GM23338 (cell line): ENCODE measurements at regions not wholly inside any gene's neighbourhood (a gene's known extent, or its start where the extent isn't known, plus 50 kb on each side); places are given as distances from the start of the nearest gene placed in this dataset.

Source experiments
- ATAC-seq: fragments of 200-7000 bp; cut with Tn5 transposase; 3 replicates; pipeline ENCODE4 v1.9.1; 2020
- DNase-seq: peaks from one replicate; pipeline ENCODE4 v3.0.0-alpha.2; 2015; ENCODE audit warnings: low spot score
- H2AFZ ChIP-seq: fragments of 200-600 bp; sonication (generic); 2 replicates; pipeline ENCODE4 v1.8.0; 2016; ENCODE audit warnings: antibody characterized with exemption, mild to moderate bottlenecking, moderate library complexity
- H3F3A ChIP-seq: fragments of 200-600 bp; sonication (generic); replicated peaks from 2 replicates; pipeline ENCODE4 v1.8.0; 2017; ENCODE audit warnings: antibody characterized with exemption, mixed run types, low read depth
- H3K27ac ChIP-seq: fragments of 200-600 bp; sonication (generic); 2 replicates; pipeline ENCODE4 v1.6.1; 2016; ENCODE audit warnings: low read depth
- H3K27me3 ChIP-seq: fragments of 200-600 bp; sonication (generic); 2 replicates; pipeline ENCODE4 v1.8.0; 2016; ENCODE audit warnings: mild to moderate bottlenecking, mixed run types, moderate library complexity; ENCODE audit not compliant: insufficient read depth
- H3K36me3 ChIP-seq: fragments of 200-600 bp; sonication (generic); 2 replicates; pipeline ENCODE4 v1.8.0; 2016; ENCODE audit warnings: mild to moderate bottlenecking; ENCODE audit not compliant: insufficient read depth
- H3K4me1 ChIP-seq: fragments of 200-600 bp; sonication (generic); 2 replicates; pipeline ENCODE4 v1.8.0; 2016; ENCODE audit warnings: mild to moderate bottlenecking, moderate library complexity; ENCODE audit not compliant: insufficient read depth
- H3K4me2 ChIP-seq: fragments of 200-600 bp; sonication (generic); 2 replicates; pipeline ENCODE4 v1.7.1; 2017; ENCODE audit warnings: mixed run types
- H3K4me3 ChIP-seq: fragments of 200-600 bp; sonication (generic); 2 replicates; pipeline ENCODE4 v1.6.1; 2016; ENCODE audit warnings: mixed run types
- H3K79me2 ChIP-seq: fragments of 200-600 bp; sonication (generic); replicated peaks from 2 replicates; pipeline ENCODE4 v1.8.0; 2017; ENCODE audit warnings: mild to moderate bottlenecking; ENCODE audit not compliant: insufficient read depth
- H3K9me2 ChIP-seq: fragments of 200-600 bp; sonication (generic); 2 replicates; pipeline ENCODE4 v1.8.0; 2017; ENCODE audit not compliant: insufficient read depth
- H4K20me1 ChIP-seq: fragments of 200-600 bp; sonication (generic); replicated peaks from 2 replicates; pipeline ENCODE4 v1.8.0; 2017; ENCODE audit warnings: mild to moderate bottlenecking; ENCODE audit not compliant: insufficient read depth
- H3K27ac Mint-ChIP-seq: 2 replicates; pipeline ENCODE4 v1.8.0; 2020; ENCODE audit warnings: inconsistent platforms, mild to moderate bottlenecking, moderate library complexity, mixed read lengths
- H3K27me3 Mint-ChIP-seq: 3 replicates; pipeline ENCODE4 v1.8.0; 2022; ENCODE audit warnings: low read depth, mild to moderate bottlenecking, moderate library complexity, mixed read lengths, inconsistent platforms; ENCODE audit not compliant: insufficient read depth, poor library complexity
- H3K36me3 Mint-ChIP-seq: 3 replicates; pipeline ENCODE4 v1.8.0; 2021; ENCODE audit warnings: low read depth, mild to moderate bottlenecking, inconsistent platforms, moderate library complexity, mixed read lengths
- H3K4me1 Mint-ChIP-seq: 3 replicates; pipeline ENCODE4 v1.8.0; 2020; ENCODE audit warnings: mild to moderate bottlenecking, inconsistent platforms, mixed read lengths
- H3K4me3 Mint-ChIP-seq: 3 replicates; pipeline ENCODE4 v1.8.0; 2021; ENCODE audit warnings: moderate library complexity, mild to moderate bottlenecking, inconsistent platforms, mixed read lengths
- H3K9me3 Mint-ChIP-seq: 3 replicates; pipeline ENCODE4 v1.8.0; 2020; ENCODE audit warnings: moderate library complexity, mild to moderate bottlenecking, inconsistent platforms, mixed read lengths
- CREB1 ChIP-seq: fragments of 250-450 bp; sonication (Bioruptor Pico); IDR thresholded peaks from 2 replicates; pipeline ENCODE4 v1.5.0; 2020; ENCODE audit warnings: low read depth, mild to moderate bottlenecking, moderate library complexity
- CTCF ChIP-seq, 2 experiments: fragments of 200-600 bp in 1 of 2; sonication (generic) in 1 of 2; conservative IDR thresholded peaks; 2 replicates each; pipeline versions ENCODE4 v1.5.1 to v1.6.1; 2016 to 2017; ENCODE audit warnings: antibody characterized with exemption in 2 of 2, low read depth in 2 of 2, mild to moderate bottlenecking in 2 of 2, moderate library complexity in 1 of 2
- EZH2 ChIP-seq: fragments of 200-600 bp; sonication (generic); IDR thresholded peaks from one replicate; pipeline ENCODE4 v1.8.0; 2017; ENCODE audit warnings: antibody characterized with exemption, mild to moderate bottlenecking, low read depth; ENCODE audit not compliant: unreplicated experiment
- EZH2phosphoT487 ChIP-seq: fragments of 200-600 bp; sonication (generic); IDR thresholded peaks from one replicate; pipeline ENCODE4 v1.8.1; 2018; ENCODE audit warnings: antibody characterized with exemption; ENCODE audit not compliant: unreplicated experiment
- JUNB ChIP-seq: IDR thresholded peaks from one replicate; pipeline ENCODE4 v1.6.1; 2016; ENCODE audit warnings: antibody characterized with exemption; ENCODE audit not compliant: unreplicated experiment
- NANOG ChIP-seq: IDR thresholded peaks from 2 replicates; pipeline ENCODE4 v1.6.1; 2016; ENCODE audit warnings: antibody characterized with exemption, borderline replicate concordance
- POLR2AphosphoS5 ChIP-seq: IDR thresholded peaks from 2 replicates; pipeline ENCODE4 v1.6.1; 2016; ENCODE audit warnings: antibody characterized with exemption, low read depth
- ZNF114 ChIP-seq: fragments of 250-450 bp; sonication (Bioruptor Pico); IDR thresholded peaks from 2 replicates; pipeline ENCODE4 v1.5.0; 2020; ENCODE audit warnings: mild to moderate bottlenecking, moderate library complexity
- TF ChIP-seq, protein P1 (sequence below): IDR thresholded peaks from one replicate; pipeline ENCODE4 v1.6.1; 2018; ENCODE audit warnings: antibody characterized with exemption; ENCODE audit not compliant: unreplicated experiment

DNA sequence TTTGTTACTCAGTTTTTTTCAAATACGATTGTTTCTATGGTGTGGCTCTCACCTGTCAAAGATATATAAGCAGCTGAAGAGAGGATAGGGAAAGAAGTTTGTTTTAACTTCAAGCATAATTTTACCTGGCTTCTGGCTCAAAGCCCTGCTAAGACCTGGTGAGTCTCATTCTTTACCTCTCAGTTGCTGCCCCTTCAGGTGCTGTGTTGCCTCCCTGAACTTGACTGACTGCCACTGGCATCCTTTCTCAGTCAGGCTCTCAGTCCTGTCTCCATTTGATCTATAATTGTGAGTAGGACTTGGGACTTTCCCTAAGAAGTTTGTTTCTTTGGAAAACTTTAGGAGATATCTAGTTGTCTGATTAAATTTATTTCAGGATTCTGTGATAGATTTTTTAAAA is 249.6 kb downstream of the IZUMO3 start (continued):
- TF ChIP-seq, protein P1, sequence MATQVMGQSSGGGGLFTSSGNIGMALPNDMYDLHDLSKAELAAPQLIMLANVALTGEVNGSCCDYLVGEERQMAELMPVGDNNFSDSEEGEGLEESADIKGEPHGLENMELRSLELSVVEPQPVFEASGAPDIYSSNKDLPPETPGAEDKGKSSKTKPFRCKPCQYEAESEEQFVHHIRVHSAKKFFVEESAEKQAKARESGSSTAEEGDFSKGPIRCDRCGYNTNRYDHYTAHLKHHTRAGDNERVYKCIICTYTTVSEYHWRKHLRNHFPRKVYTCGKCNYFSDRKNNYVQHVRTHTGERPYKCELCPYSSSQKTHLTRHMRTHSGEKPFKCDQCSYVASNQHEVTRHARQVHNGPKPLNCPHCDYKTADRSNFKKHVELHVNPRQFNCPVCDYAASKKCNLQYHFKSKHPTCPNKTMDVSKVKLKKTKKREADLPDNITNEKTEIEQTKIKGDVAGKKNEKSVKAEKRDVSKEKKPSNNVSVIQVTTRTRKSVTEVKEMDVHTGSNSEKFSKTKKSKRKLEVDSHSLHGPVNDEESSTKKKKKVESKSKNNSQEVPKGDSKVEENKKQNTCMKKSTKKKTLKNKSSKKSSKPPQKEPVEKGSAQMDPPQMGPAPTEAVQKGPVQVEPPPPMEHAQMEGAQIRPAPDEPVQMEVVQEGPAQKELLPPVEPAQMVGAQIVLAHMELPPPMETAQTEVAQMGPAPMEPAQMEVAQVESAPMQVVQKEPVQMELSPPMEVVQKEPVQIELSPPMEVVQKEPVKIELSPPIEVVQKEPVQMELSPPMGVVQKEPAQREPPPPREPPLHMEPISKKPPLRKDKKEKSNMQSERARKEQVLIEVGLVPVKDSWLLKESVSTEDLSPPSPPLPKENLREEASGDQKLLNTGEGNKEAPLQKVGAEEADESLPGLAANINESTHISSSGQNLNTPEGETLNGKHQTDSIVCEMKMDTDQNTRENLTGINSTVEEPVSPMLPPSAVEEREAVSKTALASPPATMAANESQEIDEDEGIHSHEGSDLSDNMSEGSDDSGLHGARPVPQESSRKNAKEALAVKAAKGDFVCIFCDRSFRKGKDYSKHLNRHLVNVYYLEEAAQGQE = no peak

- peak overlapping the region; percentile 51; the same call in 1 of the 2 replicates for H3K27ac Mint-ChIP-seq
- Histone ChIP-seq H2AFZ (no peak overlapping the region), H3K4me3 (0 out of 2 replicates have a peak overlapping the region, but pooled peaks have one; percentile 6), H3K36me3 (no peaks in the 10 kb centered on the region), H3K79me2 (no peaks in the 10 kb centered on the region), H3F3A (no peaks in the 10 kb centered on the region), H3K9me2 (peaks cover 3% of the 10 kb centered on the region; the same call in 1 of the 2 replicates), H3K4me2 (peak overlapping the region; percentile 50), H3K27ac (no peak overlapping the region), H3K27me3 (no peaks in the 10 kb centered on the region), H3K4me1 (peaks cover 22% of the 10 kb centered on the region), H4K20me1 (no peaks in the 10 kb centered on the region)
- peak overlapping the region; percentile 45; the same call in 2 of the 3 replicates for H3K4me3 Mint-ChIP-seq
- ATAC-seq = peak; percentile 92
- TF ChIP-seq POLR2AphosphoS5 (peak; percentile 18; the same call in 1 of the 2 replicates), ZNF114 (CRISPR knock-in tag) (no peak), NANOG (peak; percentile 81)
- H3K9me3 Mint-ChIP-seq = peaks cover 29% of the 10 kb centered on the region
- peaks cover 28% of the 10 kb centered on the region for H3K4me1 Mint-ChIP-seq
- H3K36me3 Mint-ChIP-seq = peaks cover 32% of the 10 kb centered on the region
- no peaks in the 10 kb centered on the region for H3K27me3 Mint-ChIP-seq
- DNase-seq = peak; percentile 56
Measured at GRCh38 chr9:24293386-24293785, 252.3 kb downstream of the IZUMO3 start.

GRCh38 chr9:24286761-24287160 is 258.9 kb downstream of the IZUMO3 start:
- H3K36me3 ChIP-seq = no peaks in the 10 kb centered on the region
- Mint-ChIP-seq H3K9me3 (peaks cover 30% of the 10 kb centered on the region), H3K4me3 (no peak overlapping the region), H3K4me1 (no peaks in the 10 kb centered on the region), H3K27me3 (peaks cover 1% of the 10 kb centered on the region), H3K27ac (no peak overlapping the region), H3K36me3 (peaks cover 26% of the 10 kb centered on the region)
- H3F3A ChIP-seq = no peaks in the 10 kb centered on the region
- no peaks in the 10 kb centered on the region for H3K27me3 ChIP-seq
- no peaks in the 10 kb centered on the region for H3K79me2 ChIP-seq
- no peak overlapping the region for H3K4me3 ChIP-seq
- TF ChIP-seq ZNF114 (CRISPR knock-in tag) = no peak
- H3K4me2 ChIP-seq = no peak overlapping the region
- H2AFZ ChIP-seq = 0 out of 2 replicates have a peak overlapping the region, but pooled peaks have one; percentile 32
- H3K27ac ChIP-seq = no peak overlapping the region
- no peak for DNase-seq
- no peaks in the 10 kb centered on the region for H3K4me1 ChIP-seq
- no peaks in the 10 kb centered on the region; the same call in 1 of the 2 replicates for H3K9me2 ChIP-seq
- ATAC-seq = no peak
- no peaks in the 10 kb centered on the region for H4K20me1 ChIP-seq

- no peak overlapping the region for H3K4me2 ChIP-seq
- no peaks in the 10 kb centered on the region for H3K4me1 ChIP-seq
- no peaks in the 10 kb centered on the region for H3K36me3 Mint-ChIP-seq
- H3K27ac ChIP-seq = no peak overlapping the region
- ATAC-seq (no peak), DNase-seq (no peak)
- no peaks in the 10 kb centered on the region for H3K27me3 ChIP-seq
- H3K79me2 ChIP-seq = no peaks in the 10 kb centered on the region
- no peaks in the 10 kb centered on the region for H4K20me1 ChIP-seq
- no peaks in the 10 kb centered on the region for H3K9me3 Mint-ChIP-seq
- no peak overlapping the region for H3K4me3 ChIP-seq
- H2AFZ ChIP-seq = peak overlapping the region; percentile 30; the same call in 1 of the 2 replicates
- no peaks in the 10 kb centered on the region for H3K27me3 Mint-ChIP-seq
- H3K9me2 ChIP-seq = peaks cover under 1% of the 10 kb centered on the region; the same call in 1 of the 2 replicates
- H3K36me3 ChIP-seq = no peaks in the 10 kb centered on the region
- H3K4me3 Mint-ChIP-seq = no peak overlapping the region
- no peaks in the 10 kb centered on the region for H3F3A ChIP-seq
- no peak overlapping the region for H3K27ac Mint-ChIP-seq
- no peaks in the 10 kb centered on the region for H3K4me1 Mint-ChIP-seq
- TF ChIP-seq CTCF (conservative IDR thresholded peaks at IDR 0.05; ENCODE audit: low read depth in 2 of 2) = no peak
- TF ChIP-seq EZH2 = no peak
- TF ChIP-seq EZH2phosphoT487 = no peak
- no peak for TF ChIP-seq JUNB
- TF ChIP-seq, protein P1 = no peak
- TF ChIP-seq CREB1 (CRISPR knock-in tag) = no peak
Measured at GRCh38 chr9:24258626-24259025, 287.1 kb downstream of the IZUMO3 start.
